ENCODE measurements at regions not wholly inside any gene's neighbourhood (a gene's known extent, or its start where the extent isn't known, plus 50 kb on each side); places are given as distances from the start of the nearest gene placed in this dataset.
"Not testable (repeated sequence)": the region's sequence is repeated elsewhere in the genome, so short reads cannot be mapped to it uniquely, and the experiment has no call there.

DNA sequence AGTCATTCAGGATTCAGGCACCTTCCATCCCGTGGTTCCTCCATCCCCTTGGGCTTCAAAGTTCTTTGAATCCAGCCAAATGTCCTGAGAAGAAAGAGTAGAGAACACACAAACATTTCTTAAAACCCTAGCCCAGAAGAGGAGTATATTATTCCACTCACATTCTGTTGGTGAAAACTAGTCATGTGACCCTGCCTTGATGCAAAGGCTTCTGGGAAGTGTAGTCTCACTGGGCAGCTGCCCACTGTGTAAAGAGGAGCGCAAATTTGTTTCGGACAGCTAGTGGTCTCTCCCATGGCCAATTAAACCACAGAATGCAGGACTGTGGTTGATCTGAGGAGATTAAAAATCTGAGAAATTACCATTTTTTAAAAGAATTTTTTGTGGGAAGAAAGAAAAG lies 304.4 kb downstream of the SUCLA2 start:
- WGBS, 4 donors, result 73 to 90% (median 77%) methylated on average over 3 of the region's 3 CpGs
- DNase-seq (no peak), ATAC-seq (no peak)
- intact Hi-C loops (cut with DNase I), result no loop called here
- no peak for TF ChIP-seq POLR2A (IDR thresholded peaks at IDR 0.05)
- TF ChIP-seq, protein P1, sequence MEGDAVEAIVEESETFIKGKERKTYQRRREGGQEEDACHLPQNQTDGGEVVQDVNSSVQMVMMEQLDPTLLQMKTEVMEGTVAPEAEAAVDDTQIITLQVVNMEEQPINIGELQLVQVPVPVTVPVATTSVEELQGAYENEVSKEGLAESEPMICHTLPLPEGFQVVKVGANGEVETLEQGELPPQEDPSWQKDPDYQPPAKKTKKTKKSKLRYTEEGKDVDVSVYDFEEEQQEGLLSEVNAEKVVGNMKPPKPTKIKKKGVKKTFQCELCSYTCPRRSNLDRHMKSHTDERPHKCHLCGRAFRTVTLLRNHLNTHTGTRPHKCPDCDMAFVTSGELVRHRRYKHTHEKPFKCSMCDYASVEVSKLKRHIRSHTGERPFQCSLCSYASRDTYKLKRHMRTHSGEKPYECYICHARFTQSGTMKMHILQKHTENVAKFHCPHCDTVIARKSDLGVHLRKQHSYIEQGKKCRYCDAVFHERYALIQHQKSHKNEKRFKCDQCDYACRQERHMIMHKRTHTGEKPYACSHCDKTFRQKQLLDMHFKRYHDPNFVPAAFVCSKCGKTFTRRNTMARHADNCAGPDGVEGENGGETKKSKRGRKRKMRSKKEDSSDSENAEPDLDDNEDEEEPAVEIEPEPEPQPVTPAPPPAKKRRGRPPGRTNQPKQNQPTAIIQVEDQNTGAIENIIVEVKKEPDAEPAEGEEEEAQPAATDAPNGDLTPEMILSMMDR (IDR thresholded peaks at IDR 0.05), result no peak
- H3K9me3 ChIP-seq, result no peaks in the 10 kb centered on the region
- no peak overlapping the region for H3K4me3 ChIP-seq
- no peak overlapping the region for H3K27ac ChIP-seq
- no peaks in the 10 kb centered on the region for H3K27me3 ChIP-seq
- no peaks in the 10 kb centered on the region for H3K36me3 ChIP-seq
- H3K4me1 ChIP-seq, result no peaks in the 10 kb centered on the region

DNA sequence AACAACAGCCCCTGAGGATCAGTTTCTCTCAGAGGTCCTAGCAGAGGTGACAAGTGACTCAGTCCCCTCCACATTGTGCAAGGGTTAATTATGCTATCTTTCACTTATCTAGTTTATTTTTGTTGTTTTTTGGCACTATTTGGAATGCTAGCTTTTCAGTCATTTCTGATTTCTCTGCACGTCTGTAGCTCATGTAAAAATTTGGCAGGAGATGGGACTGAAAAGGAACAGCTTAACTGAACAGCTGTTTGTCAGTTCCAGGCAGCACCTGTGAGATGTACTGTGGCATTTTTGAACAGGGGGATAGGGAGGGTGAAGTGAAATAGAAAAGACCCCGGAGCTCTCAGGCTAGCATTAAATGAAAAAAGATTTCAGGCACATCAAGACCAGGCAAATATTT lies 313.5 kb downstream of the SUCLA2 start:
- H3K9me3 ChIP-seq, result peaks cover 0 to 4% (median 0%) of the 10 kb centered on the region in 12 donors
- H3K4me1 ChIP-seq, result no peaks in the 10 kb centered on the region
- DNase-seq (no peak), ATAC-seq (no peak)
- no peaks in the 10 kb centered on the region for H3K27me3 ChIP-seq
- H3K4me3 ChIP-seq, result no peak overlapping the region
- intact Hi-C loops (cut with DNase I), result no loop called here
- TF ChIP-seq, protein P1 (IDR thresholded peaks at IDR 0.05), result no peak
- TF ChIP-seq POLR2A (IDR thresholded peaks at IDR 0.05), result no peak
- no peak overlapping the region for H3K27ac ChIP-seq
- H3K36me3 ChIP-seq, result no peaks in the 10 kb centered on the region
- 39 to 48% (median 40%) methylated on average over 2 of the region's 2 CpGs for WGBS, 4 donors

DNA sequence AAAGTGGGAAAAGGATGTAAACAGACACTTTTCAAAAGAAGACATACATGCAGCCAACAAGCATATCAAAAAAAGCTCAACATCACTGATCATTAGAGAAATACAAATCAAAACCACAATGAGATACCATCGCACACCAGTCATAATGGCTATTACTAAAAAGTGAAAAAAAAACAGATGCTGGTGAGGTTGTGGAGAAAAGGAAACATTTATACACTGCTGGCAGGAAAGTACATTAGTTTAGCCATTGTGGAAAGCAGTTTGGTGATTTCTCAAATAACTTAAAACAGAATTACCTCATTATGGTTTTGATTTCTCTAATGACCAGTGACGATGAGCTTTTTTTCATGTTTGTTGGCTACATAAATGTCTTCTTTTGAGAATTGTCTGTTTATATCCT lies 315.9 kb downstream of the SUCLA2 start:
- DNase-seq; H3K27me3 ChIP-seq; H3K9me3 ChIP-seq; ATAC-seq; H3K36me3 ChIP-seq; H3K4me3 ChIP-seq; intact Hi-C loops (cut with DNase I); H3K27ac ChIP-seq; H3K4me1 ChIP-seq: not testable (repeated sequence)
- WGBS, 4 donors, result 88 to 97% (median 94%) methylated on average over 2 of the region's 2 CpGs

DNA sequence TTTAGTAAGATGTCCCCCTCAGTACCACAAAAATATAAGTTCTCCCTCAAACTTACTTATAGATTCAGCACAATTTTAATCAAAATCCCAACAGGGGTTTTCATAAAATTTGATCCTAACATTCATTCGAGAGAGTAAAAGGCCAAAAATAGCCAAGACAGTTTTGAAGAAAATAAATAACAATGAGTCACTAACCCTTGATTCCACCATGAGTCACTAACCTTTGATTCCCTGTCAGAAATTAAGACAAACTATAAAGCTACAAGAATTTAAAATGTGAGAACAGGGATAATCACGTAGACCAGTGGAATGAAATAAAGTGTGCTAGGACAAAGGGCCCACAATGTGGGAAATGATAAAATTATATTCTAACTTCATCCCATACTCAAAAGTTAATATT lies 320.3 kb downstream of the SUCLA2 start:
- Histone ChIP-seq H3K4me1 (no peaks in the 10 kb centered on the region), H3K36me3 (no peaks in the 10 kb centered on the region), H3K27me3 (no peaks in the 10 kb centered on the region), H3K4me3 (no peak overlapping the region), H3K9me3 (peaks cover 0 to 4% (median 0%) of the 10 kb centered on the region in 12 donors), H3K27ac (no peak overlapping the region)
- no peak for TF ChIP-seq POLR2A (IDR thresholded peaks at IDR 0.05)
- TF ChIP-seq, protein P1 (IDR thresholded peaks at IDR 0.05), result no peak
- intact Hi-C loops (cut with DNase I), result no loop called here
- DNase-seq, result no peak
- no peak for ATAC-seq
- WGBS, 4 donors, result 62 to 70% (median 68%) methylated on average over 2 of the region's 2 CpGs

DNA sequence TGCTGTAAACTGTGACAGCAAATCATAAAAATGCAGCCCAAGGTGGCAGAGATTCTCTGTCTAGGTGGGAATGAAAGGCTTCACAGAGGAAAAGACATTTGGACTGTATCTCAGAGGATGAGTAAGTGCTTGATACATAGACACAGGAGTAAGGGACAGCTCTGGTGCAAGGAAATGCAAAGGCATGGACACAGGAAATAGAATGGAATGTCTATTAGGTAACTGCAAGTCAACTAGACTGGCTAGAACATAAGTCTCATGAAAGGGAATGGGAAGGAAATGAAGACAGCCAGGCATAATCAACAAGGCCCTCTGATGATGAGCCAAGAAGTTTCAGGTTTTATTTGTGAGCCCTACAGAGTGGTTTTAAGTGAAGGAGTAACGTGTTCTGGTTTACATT lies 321.7 kb downstream of the SUCLA2 start:
- peaks cover 0 to 2% (median 0%) of the 10 kb centered on the region in 12 donors for H3K9me3 ChIP-seq
- H3K27ac ChIP-seq, result no peak overlapping the region
- no peaks in the 10 kb centered on the region for H3K4me1 ChIP-seq
- H3K36me3 ChIP-seq, result no peaks in the 10 kb centered on the region
- no peak overlapping the region for H3K4me3 ChIP-seq
- WGBS, 4 donors, result 67 to 81% (median 74%) methylated on average over 1 of the region's 1 CpG
- H3K27me3 ChIP-seq, result no peaks in the 10 kb centered on the region
- intact Hi-C loops (cut with DNase I), result no loop called here
- no peak for ATAC-seq
- TF ChIP-seq POLR2A (IDR thresholded peaks at IDR 0.05), result no peak
- TF ChIP-seq, protein P1 (IDR thresholded peaks at IDR 0.05), result no peak
- DNase-seq, result no peak

All from heart left ventricle (tissue), 16 donors.